GM12865 (cell line): ENCODE measurements at regions not wholly inside any gene's neighbourhood (a gene's known extent, or its start where the extent isn't known, plus 50 kb on each side); places are given as distances from the start of the nearest gene placed in this dataset.
"Not testable (repeated sequence)": the region's sequence is repeated elsewhere in the genome, so short reads cannot be mapped to it uniquely, and the experiment has no call there.

ENCODE experiments used
- DNase-seq: peaks from one replicate; pipeline ENCODE4 v3.0.0; 2010; ENCODE audit warnings: low read depth
- H3K4me3 ChIP-seq: 2 replicates; pipeline ENCODE4 v1.5.1; 2011; ENCODE audit warnings: mild to moderate bottlenecking, low read depth, low read length, control low read depth
- CTCF ChIP-seq: IDR thresholded peaks from 2 replicates; pipeline ENCODE4 v1.5.1; 2011; ENCODE audit warnings: low read length, control low read depth, low read depth, inconsistent platforms; ENCODE audit not compliant: insufficient read depth; ENCODE audit errors: missing control alignments

- H3K4me3 ChIP-seq: no peak overlapping the region
- TF ChIP-seq CTCF: no peak
- no peak for DNase-seq
Observed at GRCh38 chr20:57774951-57775350, 65.1 kb upstream of the PMEPA1 start.

- no peak overlapping the region for H3K4me3 ChIP-seq
- DNase-seq: no peak
- no peak for TF ChIP-seq CTCF
Observed at GRCh38 chr20:57774111-57774880, 64.5 kb upstream of the PMEPA1 start.

- no peak overlapping the region for H3K4me3 ChIP-seq
- TF ChIP-seq CTCF: no peak
Observed at GRCh38 chr20:57773059-57773815, 63.4 kb upstream of the PMEPA1 start.

GRCh38 chr20:57772349-57772964, 62.6 kb upstream of the PMEPA1 start:
- TF ChIP-seq CTCF: no peak
- peak; percentile 26 for DNase-seq
- no peak overlapping the region for H3K4me3 ChIP-seq

More at GRCh38 chr20:57773059-57773815, 63.4 kb upstream of the PMEPA1 start:
- no peak for DNase-seq

GRCh38 chr20:57770852-57771720, 61.3 kb upstream of the PMEPA1 start:
- no peak for DNase-seq
- no peak overlapping the region for H3K4me3 ChIP-seq
- no peak for TF ChIP-seq CTCF

GRCh38 chr20:57770401-57770800, 60.6 kb upstream of the PMEPA1 start:
- H3K4me3 ChIP-seq: not testable (repeated sequence)

GRCh38 chr20:57769756-57770155, 59.9 kb upstream of the PMEPA1 start:
- TF ChIP-seq CTCF: no peak
- DNase-seq: peak; percentile 44
- no peak overlapping the region for H3K4me3 ChIP-seq

More at GRCh38 chr20:57770401-57770800, 60.6 kb upstream of the PMEPA1 start:
- not testable (repeated sequence) for DNase-seq
